H1 (cell line): ENCODE measurements at regions not wholly inside any gene's neighbourhood (a gene's known extent, or its start where the extent isn't known, plus 50 kb on each side); places are given as distances from the start of the nearest gene placed in this dataset.

Source experiments
- CTCF ChIA-PET: fragments of 300-600 bp; sonication (Branson Sonifier 250); formaldehyde crosslinking; loops from one replicate; lab custom pipeline; 2021; ENCODE audit not compliant: partially characterized antibody; lab: Charles Lee
- POLR2A ChIA-PET: fragments of 300-600 bp; sonication (Branson Sonifier 250); formaldehyde crosslinking; loops from one replicate; lab custom pipeline; 2021; ENCODE audit warnings: inconsistent platforms; ENCODE audit not compliant: partially characterized antibody; lab: Charles Lee
- DNase-seq, 2 experiments: peaks; one replicate each; pipeline versions ENCODE4 v3.0.0 to v3.0.0-alpha.2; 2010 to 2022; ENCODE audit warnings: low spot score in 2 of 2, low read depth in 1 of 2, mixed read lengths in 1 of 2
- FAIRE-seq: peaks from 2 replicates; lab custom pipeline; 2011; peaks lifted over from hg19 to GRCh38; lab: Jason Lieb, UNC
- H2AFZ ChIP-seq: 2 replicates; pipeline ENCODE4 v1.8.1; 2012; ENCODE audit warnings: low read length, inconsistent platforms
- H2AK5ac ChIP-seq: 2 replicates; pipeline ENCODE4 v1.6.1; 2013; ENCODE audit warnings: low read depth, low read length
- H2BK120ac ChIP-seq: replicated peaks from 2 replicates; pipeline ENCODE3; 2013; ENCODE audit warnings: low read depth, low read length, inconsistent platforms
- H2BK12ac ChIP-seq: 2 replicates; pipeline ENCODE4 v1.6.1; 2013; ENCODE audit warnings: low read depth, low read length
- H2BK15ac ChIP-seq: 2 replicates; pipeline ENCODE4 v1.6.1; 2013; ENCODE audit warnings: low read length
- H2BK20ac ChIP-seq: 2 replicates; pipeline ENCODE4 v1.6.1; 2013; ENCODE audit warnings: low read length
- H2BK5ac ChIP-seq: 2 replicates; pipeline ENCODE4 v1.6.1; 2013; ENCODE audit warnings: low read depth, low read length
- H3K14ac ChIP-seq: 2 replicates; pipeline ENCODE4 v1.6.1; 2013; ENCODE audit warnings: inconsistent platforms; ENCODE audit not compliant: insufficient read length
- H3K18ac ChIP-seq: 2 replicates; pipeline ENCODE4 v1.6.1; 2013; ENCODE audit warnings: low read length; ENCODE audit errors: extremely low read depth
- H3K23ac ChIP-seq: 2 replicates; pipeline ENCODE4 v1.6.1; 2013; ENCODE audit warnings: inconsistent platforms; ENCODE audit not compliant: insufficient read length
- H3K23me2 ChIP-seq: 2 replicates; pipeline ENCODE4 v1.6.1; 2013; ENCODE audit warnings: low read depth, low read length
- H3K27ac ChIP-seq: 2 replicates; pipeline ENCODE4 v1.6.1; 2011; ENCODE audit warnings: low read depth, low read length, inconsistent platforms
- H3K27me3 ChIP-seq, 4 experiments: replicated peaks in 1 of 4; 1 replicate in 1 of 4; 2 replicates in 3 of 4; pipeline versions ENCODE4 v1.6.1 to v1.8.1; 2011 to 2013; ENCODE audit warnings: low read length in 3 of 4, mild to moderate bottlenecking in 3 of 4, inconsistent platforms in 2 of 4, mixed read lengths in 2 of 4, moderate library complexity in 1 of 4; ENCODE audit not compliant: control insufficient read depth in 3 of 4, insufficient read depth in 3 of 4; ENCODE audit errors: extremely low read depth in 1 of 4
- H3K36me3 ChIP-seq, 4 experiments: 2 replicates each; pipeline versions ENCODE4 v1.6.1 to v1.8.1; 2011 to 2013; ENCODE audit warnings: mild to moderate bottlenecking in 4 of 4, low read length in 3 of 4, moderate library complexity in 2 of 4, control low read depth in 1 of 4, inconsistent platforms in 1 of 4; ENCODE audit not compliant: insufficient read depth in 4 of 4, control insufficient read depth in 2 of 4
- H3K4ac ChIP-seq: replicated peaks from 2 replicates; pipeline ENCODE3; 2013; ENCODE audit warnings: low read length, low read depth, mixed read lengths, inconsistent platforms; ENCODE audit not compliant: insufficient read length
- H3K4me1 ChIP-seq, 4 experiments: replicated peaks in 1 of 4; 1 replicate in 1 of 4; 2 replicates in 3 of 4; pipeline versions ENCODE4 v1.6.1 to v1.8.1; 2011 to 2013; ENCODE audit warnings: low read length in 3 of 4, inconsistent platforms in 2 of 4, mixed read lengths in 1 of 4; ENCODE audit not compliant: insufficient read depth in 4 of 4, control insufficient read depth in 3 of 4
- H3K4me2 ChIP-seq, 2 experiments: 2 replicates each; pipeline versions ENCODE4 v1.6.1 to v1.8.1; 2011 to 2013; ENCODE audit warnings: low read depth in 2 of 2, low read length in 2 of 2, control low read depth in 1 of 2, inconsistent platforms in 1 of 2, mild to moderate bottlenecking in 1 of 2; ENCODE audit not compliant: insufficient read depth in 1 of 2
- H3K4me3 ChIP-seq, 4 experiments: fragments of 200-600, 300-600 bp in 1 of 4; sonication (generic), shearing (Covaris generic), sonication (Bioruptor Twin) in 1 of 4; 2 replicates each; pipeline versions ENCODE4 v1.5.1 to v1.8.1; 2011 to 2016; ENCODE audit warnings: low read length in 4 of 4, low read depth in 3 of 4, control low read depth in 2 of 4, inconsistent platforms in 2 of 4, mild to moderate bottlenecking in 2 of 4, mixed read lengths in 1 of 4, moderate library complexity in 1 of 4; ENCODE audit not compliant: insufficient read depth in 2 of 4; ENCODE audit errors: extremely low read depth in 1 of 4
- H3K56ac ChIP-seq: replicated peaks from 2 replicates; pipeline ENCODE3; 2013; ENCODE audit warnings: low read depth, mild to moderate bottlenecking, mixed read lengths, low read length, inconsistent platforms; ENCODE audit not compliant: insufficient read length
- H3K79me1 ChIP-seq: 2 replicates; pipeline ENCODE4 v1.6.1; 2013; ENCODE audit warnings: low read depth, low read length, control low read depth
- H3K79me2 ChIP-seq, 2 experiments: 2 replicates each; pipeline versions ENCODE4 v1.6.1 to v1.8.1; 2012 to 2013; ENCODE audit warnings: low read length in 2 of 2, mild to moderate bottlenecking in 2 of 2, inconsistent platforms in 1 of 2; ENCODE audit not compliant: insufficient read depth in 2 of 2, control insufficient read depth in 1 of 2
- H3K9ac ChIP-seq, 4 experiments: replicated peaks in 1 of 4; 1 replicate in 1 of 4; 2 replicates in 3 of 4; pipeline versions ENCODE4 v1.6.1 to v1.8.1; 2011 to 2013; ENCODE audit warnings: low read depth in 3 of 4, low read length in 3 of 4, control low read depth in 2 of 4, mild to moderate bottlenecking in 2 of 4, moderate library complexity in 2 of 4, inconsistent platforms in 1 of 4; ENCODE audit errors: extremely low read depth in 1 of 4
- H3K9me3 ChIP-seq, 2 experiments: 2 replicates each; pipeline versions ENCODE4 v1.6.1 to v1.8.1; 2012 to 2013; ENCODE audit warnings: mild to moderate bottlenecking in 2 of 2, moderate library complexity in 2 of 2, control low read depth in 1 of 2, inconsistent platforms in 1 of 2, low read depth in 1 of 2, low read length in 1 of 2, mixed read lengths in 1 of 2; ENCODE audit not compliant: insufficient read depth in 2 of 2
- H4K20me1 ChIP-seq, 2 experiments: replicated peaks in 1 of 2; 2 replicates each; pipeline versions ENCODE3 to v1.8.1; 2011 to 2013; ENCODE audit warnings: inconsistent platforms in 2 of 2, low read length in 2 of 2, mild to moderate bottlenecking in 1 of 2; ENCODE audit not compliant: insufficient read depth in 2 of 2, control insufficient read depth in 1 of 2
- H4K5ac ChIP-seq: 2 replicates; pipeline ENCODE4 v1.6.1; 2013; ENCODE audit warnings: low read length, low read depth, mixed read lengths, inconsistent platforms; ENCODE audit not compliant: insufficient read length
- H4K8ac ChIP-seq: 2 replicates; pipeline ENCODE4 v1.8.0; 2013; ENCODE audit warnings: mild to moderate bottlenecking, moderate library complexity, low read length, inconsistent platforms; ENCODE audit not compliant: insufficient read depth; ENCODE audit errors: extremely low read depth
- H4K91ac ChIP-seq: replicated peaks from 2 replicates; pipeline ENCODE3; 2013; ENCODE audit warnings: low read length, mixed read lengths, inconsistent platforms; ENCODE audit not compliant: insufficient read length
- ATF3 ChIP-seq: IDR thresholded peaks from 2 replicates; pipeline ENCODE4 v1.6.1; 2011; ENCODE audit warnings: low read depth, mild to moderate bottlenecking, low read length; ENCODE audit not compliant: insufficient read depth
- CHD2 ChIP-seq: IDR thresholded peaks from 2 replicates; pipeline ENCODE4 v1.6.1; 2012; ENCODE audit warnings: low read length, improper control_type of control experiment
- CTCF ChIP-seq, 3 experiments: IDR thresholded peaks; 1 replicate in 2 of 3; 2 replicates in 1 of 3; pipeline versions ENCODE4 v1.5.1 to v1.6.1; 2011; ENCODE audit warnings: low read length in 3 of 3, mild to moderate bottlenecking in 3 of 3, inconsistent platforms in 2 of 3, low read depth in 1 of 3, moderate library complexity in 1 of 3; ENCODE audit not compliant: insufficient read depth in 1 of 3; ENCODE audit errors: control extremely low read depth in 1 of 3
- SIX5 ChIP-seq: IDR thresholded peaks from 2 replicates; pipeline ENCODE4 v1.6.1; 2011; ENCODE audit warnings: mild to moderate bottlenecking, low read depth, low read length
- SP2 ChIP-seq: IDR thresholded peaks from 2 replicates; pipeline ENCODE4 v1.6.1; 2012; ENCODE audit warnings: mild to moderate bottlenecking, low read length, inconsistent platforms
- SRF ChIP-seq: IDR thresholded peaks from 2 replicates; pipeline ENCODE4 v1.6.1; 2011; ENCODE audit warnings: mild to moderate bottlenecking, low read depth, low read length, moderate library complexity
- WGBS, 2 experiments: shearing (Covaris generic) in 1 of 2; methylation state at CpG; one replicate each; pipeline versions ENCODE4 v1.1.6 to v1.1.7; 2013 to 2015; ENCODE audit warnings: low lambda C conversion rate in 2 of 2, mixed read lengths in 2 of 2, inconsistent platforms in 1 of 2, low coverage in 1 of 2, missing lambda C conversion rate in 1 of 2; ENCODE audit not compliant: insufficient replicate concordance in 2 of 2, insufficient coverage in 1 of 2, insufficient read length in 1 of 2; ENCODE audit errors: extremely low coverage in 1 of 2, missing lambda C conversion rate in 1 of 2; 5-methylcytosine and 5-hydroxymethylcytosine counted together

GRCh38 chr7:80026766-80027165 is 107.9 kb upstream of the GNAI1 start:
- H3K79me1 ChIP-seq: no peaks in the 10 kb centered on the region
- no peak overlapping the region for H2BK120ac ChIP-seq
- H3K27ac ChIP-seq: no peak overlapping the region
- ChIA-PET CTCF (interaction anchor here (1.3 to 1.5 kb wide), 2 partner anchors 8 to 30 kb away, joined by 3 to 4 read pairs; no protein-coding TSS in a partner anchor), POLR2A (no interaction called here)
- no peak overlapping the region for H3K4ac ChIP-seq
- no peak overlapping the region for H2BK15ac ChIP-seq
- H3K14ac ChIP-seq: no peak overlapping the region
- H3K23ac ChIP-seq: no peak overlapping the region
- no peak overlapping the region for H4K8ac ChIP-seq
- no peak overlapping the region for H3K18ac ChIP-seq
- H4K20me1 ChIP-seq: no peaks in the 10 kb centered on the region
- DNase-seq: no peak
- H2BK20ac ChIP-seq: no peak overlapping the region
- no peak overlapping the region for H3K4me3 ChIP-seq
- H3K79me2 ChIP-seq: no peaks in the 10 kb centered on the region
- no peaks in the 10 kb centered on the region for H3K4me1 ChIP-seq
- no peak overlapping the region for H2BK12ac ChIP-seq
- H3K9ac ChIP-seq: no peak overlapping the region
- H4K5ac ChIP-seq: no peak overlapping the region
- no peak overlapping the region for H3K56ac ChIP-seq
- FAIRE-seq: no peak
- no peaks in the 10 kb centered on the region for H3K23me2 ChIP-seq
- peaks cover 0 to 3% of the 10 kb centered on the region in 2 experiments; a peak in 1 of 4 replicates for H3K9me3 ChIP-seq
- no peak overlapping the region for H2AFZ ChIP-seq
- no peak overlapping the region for H2AK5ac ChIP-seq
- H3K36me3 ChIP-seq: no peaks in the 10 kb centered on the region
- H3K4me2 ChIP-seq: no peak overlapping the region
- no peaks in the 10 kb centered on the region for H3K27me3 ChIP-seq
- 90% methylated on average over 4 of the region's 4 CpGs; no CpG with 5 or more reads in 1 of the 2 experiments for WGBS, 2 experiments
- no peak overlapping the region for H4K91ac ChIP-seq
- no peak overlapping the region for H2BK5ac ChIP-seq
- TF ChIP-seq SRF (no peak), ATF3 (no peak), SP2 (no peak), SIX5 (no peak), CHD2 (no peak), CTCF (IDR thresholded peaks at IDR 0.05; ENCODE audit: control extremely low read depth in 1 of 3, insufficient read depth in 1 of 3, low read depth in 1 of 3, low read length in 3 of 3) (no peak)
